Loucy (cell line): ENCODE measurements at regions not wholly inside any gene's neighbourhood (a gene's known extent, or its start where the extent isn't known, plus 50 kb on each side); places are given as distances from the start of the nearest gene placed in this dataset.

Experiments
- H2AFZ ChIP-seq: fragments of 200-600 bp; sonication (generic); 2 replicates; pipeline ENCODE4 v1.6.0; 2016; ENCODE audit warnings: antibody characterized with exemption, mild to moderate bottlenecking, low read length, moderate library complexity
- H3F3A ChIP-seq: fragments of 200-600 bp; 2 replicates; pipeline ENCODE4 v1.6.0; 2016; ENCODE audit warnings: antibody characterized with exemption, low read depth, mild to moderate bottlenecking
- H3K27me3 ChIP-seq: fragments of 200-600 bp; sonication (generic); 2 replicates; pipeline ENCODE4 v1.6.1; 2014; ENCODE audit warnings: low read length, mild to moderate bottlenecking; ENCODE audit not compliant: insufficient read depth, poor library complexity, severe bottlenecking
- H3K36me3 ChIP-seq: fragments of 200-600 bp; sonication (generic); 2 replicates; pipeline ENCODE4 v1.6.1; 2016; ENCODE audit warnings: low read length; ENCODE audit not compliant: insufficient read depth
- H3K4me1 ChIP-seq: fragments of 200-600 bp; sonication (generic); 2 replicates; pipeline ENCODE4 v1.5.1; 2014; ENCODE audit warnings: low read length, mild to moderate bottlenecking; ENCODE audit not compliant: insufficient read depth, poor library complexity, severe bottlenecking
- H3K4me2 ChIP-seq: fragments of 200-600 bp; sonication (generic); 2 replicates; pipeline ENCODE4 v1.6.0; 2014; ENCODE audit warnings: antibody characterized with exemption, low read length, low read depth, mild to moderate bottlenecking; ENCODE audit not compliant: poor library complexity, severe bottlenecking
- H3K4me3 ChIP-seq: fragments of 200-600 bp; sonication (generic); 2 replicates; pipeline ENCODE4 v1.5.1; 2014; ENCODE audit warnings: low read length, mild to moderate bottlenecking, mixed read lengths; ENCODE audit not compliant: poor library complexity, severe bottlenecking
- H3K79me2 ChIP-seq: fragments of 200-600 bp; sonication (generic); 2 replicates; pipeline ENCODE4 v1.6.1; 2014; ENCODE audit warnings: low read length; ENCODE audit not compliant: insufficient read depth
- H3K9ac ChIP-seq: fragments of 200-600 bp; sonication (generic); 2 replicates; pipeline ENCODE4 v1.6.0; 2014; ENCODE audit warnings: mild to moderate bottlenecking, low read depth, low read length, moderate library complexity; ENCODE audit not compliant: poor library complexity, severe bottlenecking
- H3K9me2 ChIP-seq: fragments of 200-600 bp; sonication (generic); replicated peaks from 2 replicates; pipeline ENCODE4 v1.6.1; 2016; ENCODE audit warnings: low read depth, low read length, mixed read lengths
- H3K9me3 ChIP-seq: fragments of 200-600 bp; sonication (generic); 2 replicates; pipeline ENCODE4 v1.6.1; 2014; ENCODE audit warnings: mild to moderate bottlenecking, antibody characterized with exemption, low read length, low read depth; ENCODE audit not compliant: insufficient read depth
- H4K20me1 ChIP-seq: fragments of 200-600 bp; sonication (generic); 2 replicates; pipeline ENCODE4 v1.6.0; 2014; ENCODE audit warnings: antibody characterized with exemption, low read length, mild to moderate bottlenecking; ENCODE audit not compliant: insufficient read depth, poor library complexity, severe bottlenecking
- EZH2phosphoT487 ChIP-seq: fragments of 200-600 bp; IDR thresholded peaks from 2 replicates; pipeline ENCODE4 v1.6.1; 2018; ENCODE audit warnings: antibody characterized with exemption, mild to moderate bottlenecking, moderate library complexity, borderline replicate concordance
- TF ChIP-seq, protein P1 (sequence below): fragments of 200-600 bp; sonication (generic); conservative IDR thresholded peaks from 2 replicates; pipeline ENCODE4 v1.5.1; 2014; ENCODE audit warnings: mild to moderate bottlenecking, antibody characterized with exemption, low read length

DNA sequence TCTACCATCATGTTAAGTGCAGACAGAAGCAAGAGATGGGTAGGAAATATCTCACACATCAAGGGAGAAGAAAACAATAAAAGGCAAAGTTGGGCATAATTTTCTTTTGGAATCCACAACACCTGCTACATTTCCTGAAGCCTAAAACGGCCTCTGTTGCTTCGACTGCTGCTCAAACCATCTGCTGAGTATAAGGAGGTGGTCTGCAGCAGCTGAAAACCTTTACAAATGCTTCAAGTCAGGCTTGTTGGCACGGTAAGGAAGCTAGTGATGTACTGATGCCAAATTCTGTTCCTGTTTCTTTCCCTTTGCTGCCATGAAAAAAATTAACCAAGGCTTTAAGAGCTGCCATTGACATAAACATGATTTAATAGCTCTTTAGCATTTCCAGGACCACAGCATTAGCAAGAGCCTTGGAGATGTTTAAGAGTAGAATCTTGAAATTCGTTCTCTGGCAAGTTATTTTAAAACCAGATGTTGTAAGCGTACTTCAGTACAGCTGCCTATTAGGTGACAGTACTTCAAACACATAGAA lies 75.6 kb downstream of the DMRTA1 start:
- no peaks in the 10 kb centered on the region for H3F3A ChIP-seq
- no peak overlapping the region for H3K9ac ChIP-seq
- no peak overlapping the region for H2AFZ ChIP-seq
- H4K20me1 ChIP-seq, result no peaks in the 10 kb centered on the region
- H3K27me3 ChIP-seq, result no peaks in the 10 kb centered on the region
- no peak for TF ChIP-seq EZH2phosphoT487
- TF ChIP-seq, protein P1, sequence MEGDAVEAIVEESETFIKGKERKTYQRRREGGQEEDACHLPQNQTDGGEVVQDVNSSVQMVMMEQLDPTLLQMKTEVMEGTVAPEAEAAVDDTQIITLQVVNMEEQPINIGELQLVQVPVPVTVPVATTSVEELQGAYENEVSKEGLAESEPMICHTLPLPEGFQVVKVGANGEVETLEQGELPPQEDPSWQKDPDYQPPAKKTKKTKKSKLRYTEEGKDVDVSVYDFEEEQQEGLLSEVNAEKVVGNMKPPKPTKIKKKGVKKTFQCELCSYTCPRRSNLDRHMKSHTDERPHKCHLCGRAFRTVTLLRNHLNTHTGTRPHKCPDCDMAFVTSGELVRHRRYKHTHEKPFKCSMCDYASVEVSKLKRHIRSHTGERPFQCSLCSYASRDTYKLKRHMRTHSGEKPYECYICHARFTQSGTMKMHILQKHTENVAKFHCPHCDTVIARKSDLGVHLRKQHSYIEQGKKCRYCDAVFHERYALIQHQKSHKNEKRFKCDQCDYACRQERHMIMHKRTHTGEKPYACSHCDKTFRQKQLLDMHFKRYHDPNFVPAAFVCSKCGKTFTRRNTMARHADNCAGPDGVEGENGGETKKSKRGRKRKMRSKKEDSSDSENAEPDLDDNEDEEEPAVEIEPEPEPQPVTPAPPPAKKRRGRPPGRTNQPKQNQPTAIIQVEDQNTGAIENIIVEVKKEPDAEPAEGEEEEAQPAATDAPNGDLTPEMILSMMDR, result no peak
- H3K79me2 ChIP-seq, result no peaks in the 10 kb centered on the region
- H3K9me3 ChIP-seq, result no peaks in the 10 kb centered on the region
- H3K4me3 ChIP-seq, result no peak overlapping the region
- H3K4me2 ChIP-seq, result no peak overlapping the region
- no peaks in the 10 kb centered on the region for H3K4me1 ChIP-seq
- H3K9me2 ChIP-seq, result no peaks in the 10 kb centered on the region
- no peaks in the 10 kb centered on the region for H3K36me3 ChIP-seq

DNA sequence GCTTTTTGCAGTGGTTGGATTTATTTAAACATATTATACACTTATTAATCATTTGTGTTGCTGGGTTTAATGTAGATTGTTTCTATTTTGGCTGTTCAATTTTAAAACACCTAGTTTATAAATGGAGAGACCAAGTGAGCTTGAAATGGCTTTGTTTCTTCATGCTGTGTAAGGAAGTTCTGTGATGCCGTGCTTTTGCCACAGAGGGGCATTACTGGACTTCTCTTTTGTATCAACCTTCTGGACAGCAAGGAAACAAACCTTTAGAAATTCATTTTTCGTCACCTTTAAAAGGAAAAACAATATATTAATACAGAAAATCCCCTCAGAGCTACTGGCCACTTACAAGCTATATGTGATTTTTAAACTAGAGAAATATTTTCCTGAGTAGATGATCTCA lies 81.9 kb downstream of the DMRTA1 start:
- no peaks in the 10 kb centered on the region for H3K79me2 ChIP-seq
- no peak for TF ChIP-seq EZH2phosphoT487
- TF ChIP-seq, protein P1, result no peak
- no peaks in the 10 kb centered on the region for H3K9me3 ChIP-seq
- no peaks in the 10 kb centered on the region for H3F3A ChIP-seq
- H3K4me1 ChIP-seq, result no peaks in the 10 kb centered on the region
- no peaks in the 10 kb centered on the region for H3K9me2 ChIP-seq
- H3K4me3 ChIP-seq, result no peak overlapping the region
- no peak overlapping the region for H3K9ac ChIP-seq
- H3K4me2 ChIP-seq, result no peak overlapping the region
- H2AFZ ChIP-seq, result no peak overlapping the region
- H4K20me1 ChIP-seq, result no peaks in the 10 kb centered on the region
- no peaks in the 10 kb centered on the region for H3K36me3 ChIP-seq
- no peaks in the 10 kb centered on the region for H3K27me3 ChIP-seq

DNA sequence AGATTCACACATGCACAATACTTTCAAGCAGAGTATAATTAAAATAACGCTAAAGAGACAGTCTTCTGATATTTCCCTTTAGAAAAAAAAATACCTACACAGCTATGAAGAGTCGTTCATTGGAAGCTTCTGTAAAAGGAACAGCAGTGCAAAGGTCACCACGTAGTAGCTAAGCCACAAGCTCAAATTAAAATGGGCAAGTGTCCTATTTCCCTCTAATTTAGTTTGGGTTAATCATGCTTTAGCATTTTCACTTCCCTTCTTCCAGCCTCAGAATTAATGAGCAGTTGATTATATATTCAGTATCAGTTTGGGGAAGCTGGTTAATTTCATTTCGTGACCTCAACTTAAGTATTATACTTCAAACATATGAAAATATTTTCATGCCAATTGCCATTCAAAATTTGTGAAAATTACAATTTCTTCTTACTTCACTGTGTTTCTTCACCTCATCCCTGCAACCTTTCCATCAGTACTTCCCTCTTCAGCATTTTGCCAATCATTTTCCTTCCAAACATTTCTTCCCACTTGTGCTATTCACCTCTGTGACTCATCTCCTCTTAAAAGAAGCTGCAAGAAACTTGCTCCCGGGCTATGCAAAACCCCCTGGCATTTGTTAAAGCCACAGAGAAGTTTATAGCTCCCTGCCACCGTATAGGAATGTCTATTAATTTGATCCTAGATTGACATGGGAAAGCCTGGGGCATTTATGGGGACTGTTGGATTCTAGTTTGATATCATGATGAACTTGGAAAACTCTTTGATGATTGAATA lies 83.0 kb downstream of the DMRTA1 start:
- Histone ChIP-seq H3K36me3 (no peaks in the 10 kb centered on the region), H3K9me2 (no peaks in the 10 kb centered on the region), H3F3A (no peaks in the 10 kb centered on the region), H3K9me3 (no peaks in the 10 kb centered on the region), H2AFZ (no peak overlapping the region), H4K20me1 (no peaks in the 10 kb centered on the region), H3K79me2 (no peaks in the 10 kb centered on the region), H3K27me3 (no peaks in the 10 kb centered on the region), H3K4me2 (no peak overlapping the region), H3K4me3 (no peak overlapping the region), H3K4me1 (no peaks in the 10 kb centered on the region), H3K9ac (no peak overlapping the region)
- TF ChIP-seq EZH2phosphoT487, result no peak
- TF ChIP-seq, protein P1, result no peak
